ENCODE measurements at regions not wholly inside any gene's neighbourhood (a gene's known extent, or its start where the extent isn't known, plus 50 kb on each side); places are given as distances from the start of the nearest gene placed in this dataset.

DNA sequence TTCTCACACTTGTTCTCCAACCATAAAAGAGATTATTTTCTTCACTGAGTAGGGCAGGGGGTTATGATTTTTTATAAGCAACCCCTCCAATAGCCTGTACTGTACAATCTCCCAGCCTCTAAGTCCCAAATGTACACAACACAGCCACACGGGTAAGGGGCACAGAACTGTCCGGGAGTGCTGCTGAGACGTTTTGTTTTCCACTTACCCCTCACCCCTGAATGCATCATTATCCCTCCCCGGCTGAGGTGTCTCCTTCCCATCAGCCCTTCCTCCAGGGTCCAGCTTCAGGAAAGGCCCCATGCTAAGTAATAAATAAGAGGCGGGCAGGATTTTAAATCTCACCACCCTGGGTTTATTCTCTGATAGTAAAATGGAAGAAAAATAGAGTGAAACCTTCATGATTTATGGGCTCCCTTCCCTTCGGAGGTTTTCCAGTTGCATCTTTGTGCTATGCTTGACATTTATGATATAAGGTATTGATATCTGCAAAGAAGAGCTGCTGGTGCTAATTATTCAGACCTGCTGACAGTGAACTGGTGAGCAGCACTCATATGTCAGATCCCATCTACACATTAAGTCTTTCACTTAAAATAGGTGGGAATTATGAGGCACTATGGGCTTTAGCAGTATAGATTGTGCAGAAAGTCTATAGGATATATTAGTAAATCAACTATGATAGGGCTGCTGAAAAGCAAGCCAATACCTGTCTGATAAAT, 67.2 kb upstream of the MEGF10 start:
- TF ChIP-seq, protein P1, sequence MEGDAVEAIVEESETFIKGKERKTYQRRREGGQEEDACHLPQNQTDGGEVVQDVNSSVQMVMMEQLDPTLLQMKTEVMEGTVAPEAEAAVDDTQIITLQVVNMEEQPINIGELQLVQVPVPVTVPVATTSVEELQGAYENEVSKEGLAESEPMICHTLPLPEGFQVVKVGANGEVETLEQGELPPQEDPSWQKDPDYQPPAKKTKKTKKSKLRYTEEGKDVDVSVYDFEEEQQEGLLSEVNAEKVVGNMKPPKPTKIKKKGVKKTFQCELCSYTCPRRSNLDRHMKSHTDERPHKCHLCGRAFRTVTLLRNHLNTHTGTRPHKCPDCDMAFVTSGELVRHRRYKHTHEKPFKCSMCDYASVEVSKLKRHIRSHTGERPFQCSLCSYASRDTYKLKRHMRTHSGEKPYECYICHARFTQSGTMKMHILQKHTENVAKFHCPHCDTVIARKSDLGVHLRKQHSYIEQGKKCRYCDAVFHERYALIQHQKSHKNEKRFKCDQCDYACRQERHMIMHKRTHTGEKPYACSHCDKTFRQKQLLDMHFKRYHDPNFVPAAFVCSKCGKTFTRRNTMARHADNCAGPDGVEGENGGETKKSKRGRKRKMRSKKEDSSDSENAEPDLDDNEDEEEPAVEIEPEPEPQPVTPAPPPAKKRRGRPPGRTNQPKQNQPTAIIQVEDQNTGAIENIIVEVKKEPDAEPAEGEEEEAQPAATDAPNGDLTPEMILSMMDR (IDR thresholded peaks at IDR 0.05), result no peak
- TF ChIP-seq POLR2A (IDR thresholded peaks at IDR 0.05), result no peak

Measured in esophagus squamous epithelium (tissue), 4 donors.